Spleen (tissue), 7 donors: ENCODE measurements at regions not wholly inside any gene's neighbourhood (a gene's known extent, or its start where the extent isn't known, plus 50 kb on each side); places are given as distances from the start of the nearest gene placed in this dataset.
"Not testable (repeated sequence)": the region's sequence is repeated elsewhere in the genome, so short reads cannot be mapped to it uniquely, and the experiment has no call there.

Experiments used
- POLR2A ChIP-seq, 3 donors: fragments of 450-650 bp; IDR thresholded peaks; one replicate each; pipeline ENCODE4 v1.5.1; 2017; ENCODE audit warnings: antibody characterized with exemption in 3 of 3, mild to moderate bottlenecking in 1 of 3
- TF ChIP-seq, protein P1 (sequence below), 11 experiments: fragments of 200-600 bp in 7 of 11; fragments of 450-650 bp in 4 of 11; sonication (generic) in 4 of 11; IDR thresholded peaks in 8 of 11; conservative IDR thresholded peaks in 3 of 11; 1 replicate in 7 of 11; 2 replicates in 4 of 11; pipeline versions ENCODE4 v1.4.0 to v1.8.0; 2016 to 2021; ENCODE audit warnings: antibody characterized with exemption in 11 of 11, inconsistent platforms in 4 of 11, mild to moderate bottlenecking in 1 of 11
- donor health status: DM: no; HTN: no; CAD: no; lungs with moderate emphysema.
- donor health status: DM: no; HTN: no; CAD: no.
- donor health status: DM: no; HTN: no; CAD: no.

DNA sequence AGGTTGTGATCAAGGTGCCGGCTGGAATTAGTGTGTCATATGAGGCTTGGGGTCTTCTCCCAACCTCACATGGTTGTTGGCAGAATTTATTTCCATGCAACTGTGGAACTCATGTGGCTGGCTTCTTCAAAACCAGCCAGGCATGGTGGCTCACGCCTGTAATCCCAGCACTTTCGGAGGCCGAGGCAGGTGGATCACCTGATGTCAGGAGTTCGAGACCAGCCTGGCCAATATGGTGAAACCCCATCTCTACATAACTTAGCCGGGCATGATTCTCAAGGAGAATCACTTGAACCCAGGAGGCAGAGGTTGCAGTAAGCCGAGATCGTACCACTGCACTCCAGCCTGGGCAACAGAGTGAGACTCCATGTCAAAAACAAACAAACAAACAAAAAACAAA lies 102.3 kb upstream of the DEFB108B start:
- TF ChIP-seq, protein P1, sequence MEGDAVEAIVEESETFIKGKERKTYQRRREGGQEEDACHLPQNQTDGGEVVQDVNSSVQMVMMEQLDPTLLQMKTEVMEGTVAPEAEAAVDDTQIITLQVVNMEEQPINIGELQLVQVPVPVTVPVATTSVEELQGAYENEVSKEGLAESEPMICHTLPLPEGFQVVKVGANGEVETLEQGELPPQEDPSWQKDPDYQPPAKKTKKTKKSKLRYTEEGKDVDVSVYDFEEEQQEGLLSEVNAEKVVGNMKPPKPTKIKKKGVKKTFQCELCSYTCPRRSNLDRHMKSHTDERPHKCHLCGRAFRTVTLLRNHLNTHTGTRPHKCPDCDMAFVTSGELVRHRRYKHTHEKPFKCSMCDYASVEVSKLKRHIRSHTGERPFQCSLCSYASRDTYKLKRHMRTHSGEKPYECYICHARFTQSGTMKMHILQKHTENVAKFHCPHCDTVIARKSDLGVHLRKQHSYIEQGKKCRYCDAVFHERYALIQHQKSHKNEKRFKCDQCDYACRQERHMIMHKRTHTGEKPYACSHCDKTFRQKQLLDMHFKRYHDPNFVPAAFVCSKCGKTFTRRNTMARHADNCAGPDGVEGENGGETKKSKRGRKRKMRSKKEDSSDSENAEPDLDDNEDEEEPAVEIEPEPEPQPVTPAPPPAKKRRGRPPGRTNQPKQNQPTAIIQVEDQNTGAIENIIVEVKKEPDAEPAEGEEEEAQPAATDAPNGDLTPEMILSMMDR (IDR thresholded peaks at IDR 0.05 in 8 of 11, conservative IDR thresholded peaks at IDR 0.05 in 3 of 11), result not testable (repeated sequence)
- TF ChIP-seq POLR2A (IDR thresholded peaks at IDR 0.05), result not testable (repeated sequence)
